Motor neuron (in vitro differentiated cells): ENCODE measurements at regions not wholly inside any gene's neighbourhood (a gene's known extent, or its start where the extent isn't known, plus 50 kb on each side); places are given as distances from the start of the nearest gene placed in this dataset.
"Not testable (repeated sequence)": the region's sequence is repeated elsewhere in the genome, so short reads cannot be mapped to it uniquely, and the experiment has no call there.

Experiments
- ATAC-seq, 8 experiments: fragments of 200-7000 bp; cut with Tn5 transposase; replicated peaks in 6 of 8; 2 replicates each; pipeline ENCODE4 v1.8.0; 2021; ENCODE audit warnings: mild to moderate bottlenecking in 8 of 8, moderate library complexity in 8 of 8
- H3K27ac ChIP-seq, 2 donors: fragments of 250-450 bp; sonication (Bioruptor Pico); 2 replicates each; pipeline ENCODE4 v1.9.0; 2021; ENCODE audit warnings: antibody characterized with exemption in 2 of 2, mild to moderate bottlenecking in 2 of 2, moderate library complexity in 1 of 2
- H3K4me1 ChIP-seq, 2 donors: fragments of 250-450 bp; sonication (Bioruptor Pico); replicated peaks in 1 of 2; 2 replicates each; pipeline ENCODE4 v1.6.1; 2021; ENCODE audit warnings: antibody characterized with exemption in 2 of 2, mild to moderate bottlenecking in 2 of 2, moderate library complexity in 1 of 2
- H3K4me3 ChIP-seq, 5 donors: fragments of 250-450 bp; sonication (Bioruptor Pico); 2 replicates each; pipeline ENCODE4 v1.9.0; 2021; ENCODE audit warnings: antibody characterized with exemption in 5 of 5, mild to moderate bottlenecking in 5 of 5, moderate library complexity in 4 of 5
- WGBS, 10 experiments: fragments of 450-650 bp; shearing (Covaris generic); methylation state at CpG; one replicate each; pipeline ENCODE4 v1.0.0; 2022; 5-methylcytosine and 5-hydroxymethylcytosine counted together
- in situ Hi-C, 9 experiments: fragments of 400-800 bp; cut with MboI; loops; one replicate each; pipeline ENCODE4 v1.15.0; 2021; ENCODE audit warnings: low sequenced_read_pairs in 9 of 9, low pct_unique_long_range_greater_than_20kb in 2 of 9; ENCODE audit not compliant: unreplicated experiment in 9 of 9

DNA sequence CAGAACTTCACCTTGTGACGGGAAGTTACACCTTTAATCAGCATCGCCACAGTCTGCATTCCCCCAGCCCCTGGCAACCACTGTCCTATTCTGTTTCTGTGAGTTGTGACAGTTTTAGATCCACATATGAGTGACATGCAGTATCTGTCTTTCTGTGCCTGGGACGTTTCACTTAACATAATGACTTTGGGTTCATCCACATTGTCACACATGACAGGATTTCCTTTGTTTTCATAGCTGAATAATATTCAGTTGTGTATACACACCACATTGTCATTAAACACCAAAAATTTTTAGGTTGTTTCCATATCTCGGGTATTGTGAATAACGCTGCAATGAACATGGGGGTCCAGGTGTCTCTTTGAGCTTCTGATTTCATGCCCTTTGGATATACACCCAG, 62.6 kb upstream of the BDH1 start:
- H3K4me3 ChIP-seq, in situ Hi-C loops, H3K4me1 ChIP-seq, ATAC-seq, H3K27ac ChIP-seq: not testable (repeated sequence)
- WGBS, 10 experiments, result 100% methylated on average over 1 of the region's 5 CpGs; no CpG with 5 or more reads in 9 of the 10 experiments

DNA sequence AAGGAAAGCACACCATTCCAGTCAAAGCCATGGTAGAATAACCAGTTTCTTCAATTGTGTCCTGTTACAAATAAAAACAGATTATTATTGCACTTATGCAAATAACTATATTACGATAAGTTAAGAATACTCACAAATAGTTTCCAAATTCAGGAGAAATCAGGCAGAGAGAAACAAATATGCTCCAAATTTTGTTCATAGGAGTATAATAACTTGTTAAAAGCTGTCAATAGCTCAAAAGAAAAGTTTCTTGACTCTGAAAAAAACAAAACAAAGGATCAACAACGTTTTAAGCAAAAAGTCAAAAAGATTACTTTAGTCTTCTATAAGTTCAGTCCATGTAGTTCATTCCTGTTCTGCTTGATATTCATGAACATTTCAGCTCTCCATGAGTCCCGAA, 59.7 kb upstream of the BDH1 start:
- Histone ChIP-seq H3K4me1 (no peaks in the 10 kb centered on the region), H3K4me3 (no peak overlapping the region), H3K27ac (no peak overlapping the region)
- ATAC-seq, result no peak
- WGBS, 10 experiments, result 67 to 100% (median 97%) methylated on average over 1 to 3 of the region's 3 CpGs; no CpG with 5 or more reads in 1 of the 10 experiments
- in situ Hi-C loops, result no loop called here

DNA sequence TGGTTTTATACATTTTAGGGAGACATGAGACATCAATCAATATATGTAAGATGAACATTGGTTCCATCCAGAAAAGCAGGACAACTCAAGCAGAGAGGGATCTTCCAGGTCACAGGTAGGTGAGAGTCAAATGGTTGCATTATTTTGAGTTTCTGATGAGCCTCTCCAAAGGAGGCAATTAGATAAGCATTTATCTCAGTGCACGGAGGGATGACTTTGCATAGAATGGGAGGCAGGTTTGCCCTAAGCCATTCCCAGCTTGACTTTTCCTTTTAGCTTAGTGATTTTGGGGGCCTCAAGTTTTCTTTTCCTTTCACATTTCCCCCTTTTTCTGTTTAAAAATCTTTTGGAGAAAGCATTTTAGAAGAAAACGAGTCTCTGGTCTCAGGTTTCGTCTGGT, 58.4 kb upstream of the BDH1 start:
- in situ Hi-C loops, H3K27ac ChIP-seq, H3K4me3 ChIP-seq, H3K4me1 ChIP-seq, ATAC-seq: not testable (repeated sequence)
- WGBS, 10 experiments, result 60 to 100% (median 92%) methylated on average over 1 to 3 of the region's 3 CpGs; no CpG with 5 or more reads in 3 of the 10 experiments

DNA sequence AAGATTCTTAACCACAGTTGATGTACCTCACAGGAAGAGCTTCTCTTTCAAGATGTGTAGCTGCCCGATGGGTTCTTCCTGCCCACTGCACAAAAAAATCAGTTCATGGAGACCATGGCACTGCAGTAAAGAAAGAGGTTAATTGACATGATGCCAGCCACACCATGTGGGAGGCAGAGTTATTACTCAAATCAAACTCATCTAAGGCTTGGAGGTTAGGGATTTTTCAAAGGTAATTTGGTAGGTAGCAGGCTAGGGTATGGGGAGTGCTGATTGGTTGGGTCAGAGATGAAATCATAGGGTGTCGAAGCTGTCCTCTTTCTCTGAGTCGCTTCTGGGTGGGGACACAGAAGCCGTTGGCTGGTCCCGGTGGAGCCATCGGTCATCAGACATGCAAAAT, 57.4 kb upstream of the BDH1 start:
- WGBS, 10 experiments, result 56 to 100% (median 83%) methylated on average over 1 to 4 of the region's 6 CpGs; no CpG with 5 or more reads in 4 of the 10 experiments
- no peak overlapping the region for H3K4me3 ChIP-seq
- H3K27ac ChIP-seq, result no peak overlapping the region
- in situ Hi-C loops, result no loop called here
- peak in 2 of 8 experiments; percentile 71 to 87 for ATAC-seq
- H3K4me1 ChIP-seq, result no peaks in the 10 kb centered on the region

DNA sequence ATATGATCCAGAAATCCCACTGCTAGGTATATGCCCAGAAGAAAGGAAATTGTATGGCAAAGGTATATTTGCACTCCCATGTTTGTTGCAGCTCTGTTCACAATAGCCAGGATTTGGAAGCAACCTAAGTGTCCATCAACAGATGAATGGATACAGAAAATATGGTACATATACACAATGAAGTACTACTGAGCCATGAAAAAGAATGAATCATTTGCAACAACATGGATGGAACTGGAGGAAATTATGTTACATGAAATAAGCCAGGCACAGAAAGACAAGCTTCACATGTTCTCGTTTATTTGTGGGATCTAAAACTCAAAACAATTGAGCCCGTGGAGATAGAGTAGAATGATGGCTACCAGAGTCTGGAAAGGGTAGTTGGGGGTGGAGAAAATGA, 55.5 kb upstream of the BDH1 start:
- no peaks in the 10 kb centered on the region for H3K4me1 ChIP-seq
- in situ Hi-C loops, result no loop called here
- H3K27ac ChIP-seq, result no peak overlapping the region
- ATAC-seq, result no peak
- 73 to 100% (median 98%) methylated on average over 1 to 2 of the region's 2 CpGs for WGBS, 10 experiments
- H3K4me3 ChIP-seq, result no peak overlapping the region

DNA sequence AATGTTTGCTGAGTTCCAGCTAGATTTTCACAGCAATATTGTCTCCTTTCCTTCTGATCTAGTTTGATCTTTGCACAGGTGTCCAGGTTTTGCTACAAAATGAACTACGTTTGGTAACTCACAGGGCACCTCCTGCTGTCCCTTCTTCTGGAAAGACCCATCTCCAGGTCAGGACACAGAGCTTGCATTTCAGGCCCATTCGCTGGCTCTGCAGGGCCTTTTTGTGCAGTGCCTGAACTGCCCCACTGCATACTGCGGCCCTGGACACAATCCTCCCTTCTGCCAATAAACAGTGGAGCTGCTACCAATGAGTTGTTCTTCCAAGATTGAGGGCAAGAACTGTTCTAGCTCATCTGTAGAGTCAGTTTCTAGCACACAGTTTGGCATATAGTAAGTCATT, 50.7 kb upstream of the BDH1 start:
- peaks cover 0 to 1% of the 10 kb centered on the region in 2 donors for H3K4me1 ChIP-seq
- ATAC-seq, result no peak
- no peak overlapping the region for H3K27ac ChIP-seq
- in situ Hi-C loops, result no loop called here
- WGBS, 10 experiments, result 87 to 100% (median 100%) methylated on average over 1 to 3 of the region's 3 CpGs; no CpG with 5 or more reads in 2 of the 10 experiments
- H3K4me3 ChIP-seq, result no peak overlapping the region
